Keratinocyte (primary cell): ENCODE measurements at regions not wholly inside any gene's neighbourhood (a gene's known extent, or its start where the extent isn't known, plus 50 kb on each side); places are given as distances from the start of the nearest gene placed in this dataset.
"Not testable (repeated sequence)": the region's sequence is repeated elsewhere in the genome, so short reads cannot be mapped to it uniquely, and the experiment has no call there.

ENCODE experiments used
- DNase-seq: peaks from one replicate; pipeline ENCODE4 v3.0.0-alpha.2; 2011; ENCODE audit warnings: low read depth, missing footprints, low spot score
- FAIRE-seq: peaks from 2 replicates; lab custom pipeline; 2011; peaks lifted over from hg19 to GRCh38; lab: Jason Lieb, UNC
- H2AFZ ChIP-seq: 2 replicates; pipeline ENCODE4 v1.6.0; 2012; ENCODE audit warnings: low read length, control low read depth, inconsistent platforms; ENCODE audit not compliant: control insufficient read depth
- H3K27ac ChIP-seq: 2 replicates; pipeline ENCODE4 v1.5.1; 2011; ENCODE audit warnings: low read length; ENCODE audit not compliant: control insufficient read depth, insufficient read depth
- H3K27me3 ChIP-seq: 3 replicates; pipeline ENCODE4 v1.6.0; 2011; ENCODE audit warnings: low read length; ENCODE audit not compliant: control insufficient read depth, insufficient read depth; ENCODE audit errors: extremely low read depth
- H3K36me3 ChIP-seq, 2 experiments: 2 replicates in 1 of 2; 3 replicates in 1 of 2; pipeline ENCODE4 v1.5.1; 2011; ENCODE audit warnings: low read length in 2 of 2, mild to moderate bottlenecking in 1 of 2; ENCODE audit not compliant: control insufficient read depth in 2 of 2, insufficient read depth in 2 of 2; ENCODE audit errors: extremely low read depth in 1 of 2
- H3K4me1 ChIP-seq: 3 replicates; pipeline ENCODE4 v1.5.1; 2011; ENCODE audit warnings: low read length; ENCODE audit not compliant: control insufficient read depth, insufficient read depth; ENCODE audit errors: extremely low read depth
- H3K4me2 ChIP-seq: 3 replicates; pipeline ENCODE4 v1.6.0; 2011; ENCODE audit warnings: low read depth, low read length; ENCODE audit not compliant: control insufficient read depth, insufficient read depth; ENCODE audit errors: extremely low read depth
- H3K4me3 ChIP-seq, 3 experiments: fragments of 200-600 bp in 1 of 3; sonication (generic) in 1 of 3; 2 replicates in 2 of 3; 3 replicates in 1 of 3; pipeline ENCODE4 v1.5.1; 2011 to 2016; ENCODE audit warnings: low read length in 3 of 3, mild to moderate bottlenecking in 3 of 3, control low read depth in 2 of 3, inconsistent platforms in 1 of 3, low read depth in 1 of 3, mixed read lengths in 1 of 3, mixed run types in 1 of 3, moderate library complexity in 1 of 3; ENCODE audit not compliant: control insufficient read depth in 2 of 3, insufficient read depth in 2 of 3; ENCODE audit errors: extremely low read depth in 1 of 3
- H3K79me2 ChIP-seq: 2 replicates; pipeline ENCODE4 v1.6.0; 2012; ENCODE audit warnings: low read length; ENCODE audit not compliant: control insufficient read depth, insufficient read depth
- H3K9ac ChIP-seq: 3 replicates; pipeline ENCODE4 v1.6.0; 2011; ENCODE audit warnings: low read length; ENCODE audit not compliant: control insufficient read depth, insufficient read depth; ENCODE audit errors: extremely low read depth
- H3K9me1 ChIP-seq: 3 replicates; pipeline ENCODE4 v1.6.0; 2011; ENCODE audit warnings: low read length; ENCODE audit not compliant: control insufficient read depth, insufficient read depth; ENCODE audit errors: extremely low read depth
- H3K9me3 ChIP-seq: 2 replicates; pipeline ENCODE4 v1.5.1; 2012; ENCODE audit warnings: low read depth, low read length; ENCODE audit not compliant: control insufficient read depth
- H4K20me1 ChIP-seq: 3 replicates; pipeline ENCODE4 v1.6.0; 2011; ENCODE audit warnings: low read length; ENCODE audit not compliant: control insufficient read depth, insufficient read depth; ENCODE audit errors: extremely low read depth
- EZH2 ChIP-seq: IDR thresholded peaks from one replicate; pipeline ENCODE4 v1.6.1; 2012; ENCODE audit warnings: inconsistent platforms, mild to moderate bottlenecking, low read length, moderate library complexity
- dilution Hi-C: fragments of 300-500 bp; cut with MboI; formaldehyde crosslinking; loops from one replicate; pipeline ENCODE4 v1.7.0; 2020; ENCODE audit warnings: low sequenced_read_pairs; ENCODE audit not compliant: extremely low pct_ligation_motif_present
- TF ChIP-seq, protein P1 (sequence below), 3 experiments: IDR thresholded peaks in 1 of 3; conservative IDR thresholded peaks in 1 of 3; optimal IDR thresholded peaks in 1 of 3; 2 replicates in 2 of 3; 3 replicates in 1 of 3; pipeline versions ENCODE3 to v1.5.1; 2011; ENCODE audit warnings: low read length in 3 of 3, mild to moderate bottlenecking in 3 of 3, moderate library complexity in 2 of 3, control low read depth in 1 of 3, inconsistent platforms in 1 of 3; ENCODE audit not compliant: insufficient read depth in 2 of 3; ENCODE audit errors: extremely low read depth in 1 of 3

DNA sequence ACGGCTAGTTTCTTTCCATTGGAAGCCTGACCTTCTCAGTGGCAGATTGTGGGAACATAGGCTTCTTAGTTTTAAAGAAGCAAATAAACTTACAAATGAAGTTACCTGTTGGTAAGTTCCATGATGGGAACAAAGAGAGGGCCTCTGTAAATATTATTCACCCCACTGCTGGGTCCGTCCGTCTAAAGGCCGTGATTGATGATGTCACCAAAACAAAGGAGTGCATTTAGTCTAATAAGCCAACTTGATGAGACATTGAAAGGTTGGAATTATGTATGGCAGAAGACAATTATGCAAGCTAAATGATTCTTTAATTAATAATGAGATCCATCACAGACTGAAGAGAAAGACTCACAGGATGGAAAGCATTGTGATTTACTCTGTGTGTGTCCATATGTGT, 1091.9 kb upstream of the FANCL start:
- H2AFZ ChIP-seq = no peak overlapping the region
- no peaks in the 10 kb centered on the region for H3K9me3 ChIP-seq
- dilution Hi-C loops = no loop called here
- no peak overlapping the region for H3K4me3 ChIP-seq
- H3K4me2 ChIP-seq = no peak overlapping the region
- TF ChIP-seq, protein P1, sequence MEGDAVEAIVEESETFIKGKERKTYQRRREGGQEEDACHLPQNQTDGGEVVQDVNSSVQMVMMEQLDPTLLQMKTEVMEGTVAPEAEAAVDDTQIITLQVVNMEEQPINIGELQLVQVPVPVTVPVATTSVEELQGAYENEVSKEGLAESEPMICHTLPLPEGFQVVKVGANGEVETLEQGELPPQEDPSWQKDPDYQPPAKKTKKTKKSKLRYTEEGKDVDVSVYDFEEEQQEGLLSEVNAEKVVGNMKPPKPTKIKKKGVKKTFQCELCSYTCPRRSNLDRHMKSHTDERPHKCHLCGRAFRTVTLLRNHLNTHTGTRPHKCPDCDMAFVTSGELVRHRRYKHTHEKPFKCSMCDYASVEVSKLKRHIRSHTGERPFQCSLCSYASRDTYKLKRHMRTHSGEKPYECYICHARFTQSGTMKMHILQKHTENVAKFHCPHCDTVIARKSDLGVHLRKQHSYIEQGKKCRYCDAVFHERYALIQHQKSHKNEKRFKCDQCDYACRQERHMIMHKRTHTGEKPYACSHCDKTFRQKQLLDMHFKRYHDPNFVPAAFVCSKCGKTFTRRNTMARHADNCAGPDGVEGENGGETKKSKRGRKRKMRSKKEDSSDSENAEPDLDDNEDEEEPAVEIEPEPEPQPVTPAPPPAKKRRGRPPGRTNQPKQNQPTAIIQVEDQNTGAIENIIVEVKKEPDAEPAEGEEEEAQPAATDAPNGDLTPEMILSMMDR (optimal IDR thresholded peaks at IDR 0.05 in 1 of 3, IDR thresholded peaks at IDR 0.05 in 1 of 3, conservative IDR thresholded peaks at IDR 0.05 in 1 of 3; ENCODE audit: extremely low read depth in 1 of 3, insufficient read depth in 2 of 3, low read length in 3 of 3) = no peak
- TF ChIP-seq EZH2 = no peak
- H3K27ac ChIP-seq = no peak overlapping the region
- no peaks in the 10 kb centered on the region for H3K27me3 ChIP-seq
- H3K9ac ChIP-seq = no peak overlapping the region
- no peaks in the 10 kb centered on the region for H3K79me2 ChIP-seq
- no peaks in the 10 kb centered on the region for H3K4me1 ChIP-seq
- no peak for DNase-seq
- no peaks in the 10 kb centered on the region for H3K9me1 ChIP-seq
- no peak for FAIRE-seq
- no peaks in the 10 kb centered on the region for H3K36me3 ChIP-seq
- no peaks in the 10 kb centered on the region for H4K20me1 ChIP-seq

DNA sequence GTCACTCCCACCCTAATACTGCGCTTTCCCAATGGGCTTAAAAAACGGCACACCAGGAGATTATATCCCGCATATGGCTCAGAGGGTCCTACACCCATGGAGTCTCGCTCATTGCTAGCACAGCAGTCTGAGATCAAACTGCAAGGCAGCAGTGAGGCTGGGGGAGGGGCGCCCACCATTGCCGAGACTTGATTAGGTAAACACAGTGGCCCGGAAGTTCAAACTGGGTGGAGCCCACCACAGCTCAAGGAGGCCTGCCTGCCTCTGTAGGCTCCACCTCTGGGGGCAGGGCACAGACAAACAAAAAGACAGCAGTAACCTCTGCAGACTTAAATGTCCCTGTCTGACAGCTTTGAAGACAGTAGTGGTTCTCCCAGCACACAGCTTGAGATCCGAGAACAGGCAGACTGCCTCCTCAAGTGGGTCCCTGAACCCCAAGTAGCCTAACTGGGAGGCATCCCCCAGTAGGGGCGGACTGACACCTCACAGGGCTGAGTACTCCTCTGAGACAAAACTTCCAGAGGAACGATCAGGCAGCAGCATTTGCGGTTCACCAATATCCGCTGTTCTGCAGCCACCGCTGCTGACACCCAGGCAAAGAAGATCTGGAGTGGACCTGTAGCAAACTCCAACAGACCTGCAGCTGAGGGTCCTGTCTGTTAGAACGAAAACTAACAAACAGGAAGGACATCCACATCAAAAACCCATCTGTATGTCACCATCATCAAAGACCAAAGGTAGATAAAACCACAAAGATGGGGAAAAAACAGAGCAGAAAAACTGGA, 1085.6 kb upstream of the FANCL start:
- H3K4me1 ChIP-seq, H4K20me1 ChIP-seq, FAIRE-seq, DNase-seq, dilution Hi-C loops, H3K27me3 ChIP-seq, H3K27ac ChIP-seq, H2AFZ ChIP-seq, H3K79me2 ChIP-seq, H3K9ac ChIP-seq, H3K36me3 ChIP-seq, H3K4me2 ChIP-seq, H3K4me3 ChIP-seq, H3K9me3 ChIP-seq, H3K9me1 ChIP-seq: not testable (repeated sequence)

DNA sequence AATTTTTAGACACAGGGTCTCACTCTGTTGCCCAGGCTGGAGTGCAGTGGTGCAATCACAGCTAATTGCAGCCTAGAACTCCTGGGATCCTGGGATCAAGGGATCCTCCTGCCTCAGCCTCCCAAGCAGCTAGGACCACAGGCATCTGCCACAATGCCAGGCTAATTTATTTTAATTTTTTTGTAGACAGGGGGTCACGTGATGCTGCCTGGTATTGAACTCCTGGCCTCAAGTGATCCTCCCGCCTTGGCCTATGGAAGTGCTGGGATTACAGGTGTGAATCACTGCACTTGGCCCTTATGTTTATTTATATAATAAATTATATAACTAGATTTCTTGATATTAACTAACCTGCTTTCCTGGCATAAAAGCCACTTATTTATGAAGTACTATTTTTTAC, 1081.7 kb upstream of the FANCL start:
- H3K4me3 ChIP-seq = no peak overlapping the region
- dilution Hi-C loops = no loop called here
- H3K36me3 ChIP-seq = no peaks in the 10 kb centered on the region
- H3K27ac ChIP-seq = no peak overlapping the region
- no peaks in the 10 kb centered on the region for H3K27me3 ChIP-seq
- H2AFZ ChIP-seq = no peak overlapping the region
- no peaks in the 10 kb centered on the region for H3K9me1 ChIP-seq
- no peak for TF ChIP-seq EZH2
- TF ChIP-seq, protein P1 (optimal IDR thresholded peaks at IDR 0.05 in 1 of 3, IDR thresholded peaks at IDR 0.05 in 1 of 3, conservative IDR thresholded peaks at IDR 0.05 in 1 of 3; ENCODE audit: extremely low read depth in 1 of 3, insufficient read depth in 2 of 3, low read length in 3 of 3) = no peak
- no peaks in the 10 kb centered on the region for H3K4me1 ChIP-seq
- H3K9ac ChIP-seq = no peak overlapping the region
- H4K20me1 ChIP-seq = no peaks in the 10 kb centered on the region
- DNase-seq = no peak
- H3K9me3 ChIP-seq = no peaks in the 10 kb centered on the region
- H3K79me2 ChIP-seq = no peaks in the 10 kb centered on the region
- FAIRE-seq = no peak
- H3K4me2 ChIP-seq = no peak overlapping the region
